ENCODE measurements at regions not wholly inside any gene's neighbourhood (a gene's known extent, or its start where the extent isn't known, plus 50 kb on each side); places are given as distances from the start of the nearest gene placed in this dataset.
"Not testable (repeated sequence)": the region's sequence is repeated elsewhere in the genome, so short reads cannot be mapped to it uniquely, and the experiment has no call there.

GRCh38 chr17:27208370-27208769 is 85.5 kb upstream of the WSB1 start:
- TF ChIP-seq CTCF (IDR thresholded peaks at IDR 0.05; ENCODE audit: insufficient read depth, low read length); REST (IDR thresholded peaks at IDR 0.05; ENCODE audit: insufficient replicate concordance, low read depth); POLR2AphosphoS5 (IDR thresholded peaks at IDR 0.05; ENCODE audit: low read depth); GABPA (IDR thresholded peaks at IDR 0.05; ENCODE audit: low read depth); SPI1 (IDR thresholded peaks at IDR 0.05; ENCODE audit: borderline replicate concordance, low read depth): not testable (repeated sequence)
